KG1 (cell line): ENCODE measurements at regions not wholly inside any gene's neighbourhood (a gene's known extent, or its start where the extent isn't known, plus 50 kb on each side); places are given as distances from the start of the nearest gene placed in this dataset.
"Not testable (repeated sequence)": the region's sequence is repeated elsewhere in the genome, so short reads cannot be mapped to it uniquely, and the experiment has no call there.

ENCODE experiments used
- DNase-seq: peaks from one replicate; lab custom pipeline; 2025; lab: John Stamatoyannopoulos, UW

DNA sequence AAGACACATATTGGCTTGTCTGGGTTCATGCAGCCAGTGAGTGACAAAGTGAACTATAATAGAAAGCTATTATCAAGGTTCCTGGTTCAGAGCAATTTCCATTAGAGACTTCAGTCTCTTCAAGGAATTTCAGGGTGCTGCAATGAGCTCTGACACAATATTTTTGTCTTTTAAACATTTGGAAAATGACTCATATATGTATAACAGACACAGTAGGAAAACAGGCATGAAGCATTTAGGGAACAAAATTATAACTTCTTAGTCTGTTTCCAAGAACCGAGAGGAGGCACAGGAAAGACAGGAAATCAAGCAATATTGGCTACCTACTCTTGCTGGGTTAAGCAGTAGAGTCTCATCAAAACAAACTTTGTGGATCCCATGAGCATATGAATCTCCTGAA, 170.4 kb downstream of the PTPRC start:
- no peak for DNase-seq

DNA sequence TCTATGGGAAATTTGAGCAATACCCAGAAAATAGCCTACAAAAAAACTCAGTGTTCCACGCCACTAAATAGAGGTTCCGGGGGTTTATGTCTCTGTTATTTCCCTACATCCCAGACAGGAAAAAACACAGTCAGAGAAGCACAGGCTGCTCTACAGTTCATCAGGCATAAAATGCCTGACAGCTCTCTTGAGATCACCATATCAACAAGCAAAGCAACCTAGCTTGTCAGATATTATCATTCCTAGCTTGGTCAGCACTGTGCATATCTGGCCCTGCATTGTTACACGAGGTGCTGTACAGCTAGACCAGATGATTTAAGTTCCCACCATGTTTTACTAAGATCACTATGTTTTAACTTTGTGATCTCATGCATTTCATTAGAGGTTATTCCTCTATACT, 172.6 kb downstream of the PTPRC start:
- DNase-seq, result no peak

DNA sequence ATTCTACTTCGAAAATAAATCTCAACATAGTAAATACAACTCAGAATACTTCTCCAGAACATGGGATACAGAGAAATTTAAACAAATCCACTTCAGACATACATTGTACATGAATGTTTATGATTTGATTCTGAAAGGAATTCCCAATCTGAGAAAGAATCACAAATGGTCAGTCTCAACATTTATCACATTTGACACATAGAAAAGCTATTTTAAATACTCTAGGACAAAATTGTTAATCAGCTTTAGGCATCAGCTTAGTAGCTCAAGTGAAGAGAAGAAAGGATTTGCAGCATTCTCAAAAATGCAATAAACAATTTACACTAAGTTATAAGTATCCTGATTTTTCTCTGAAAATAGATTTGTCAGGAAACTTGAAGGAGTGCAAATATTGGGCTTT, 184.8 kb downstream of the PTPRC start:
- no peak for DNase-seq

DNA sequence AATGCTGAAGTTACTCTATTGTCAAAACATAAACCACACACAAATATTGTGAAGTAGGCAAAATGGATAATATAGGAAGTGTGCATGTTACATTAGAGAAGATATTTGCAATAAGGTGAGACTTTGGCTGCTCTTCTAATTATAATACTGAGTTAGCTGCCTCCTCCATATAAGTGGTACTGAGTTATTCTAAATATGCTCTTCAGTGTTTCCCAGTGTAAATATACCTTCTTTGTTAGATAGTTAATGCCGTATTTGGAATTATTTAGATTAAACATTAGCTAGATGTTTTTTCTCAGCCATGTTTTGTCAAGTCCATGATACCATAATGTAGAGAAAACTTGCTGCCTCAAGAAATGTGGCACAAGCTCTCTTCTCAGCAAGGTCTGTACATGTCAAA, 186.4 kb downstream of the PTPRC start:
- no peak for DNase-seq

DNA sequence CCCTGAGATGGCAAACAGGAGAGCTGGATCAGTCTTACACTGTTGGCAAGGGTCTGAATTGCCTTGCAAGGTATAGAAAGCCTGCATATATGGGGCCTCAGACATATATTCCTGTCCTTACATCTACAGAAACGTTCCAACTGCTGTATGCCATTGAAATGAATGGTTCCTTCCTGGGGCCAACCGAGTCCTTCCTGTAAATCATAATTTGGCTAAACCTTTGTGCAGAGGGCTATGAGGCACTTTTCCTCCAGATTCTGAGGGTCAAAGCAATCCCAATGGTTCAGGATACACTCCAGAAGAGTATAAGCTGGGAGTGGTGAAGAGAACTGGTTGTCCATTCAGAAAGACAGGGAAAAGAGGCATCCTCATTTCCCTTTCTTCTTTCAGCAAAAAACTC, 190.5 kb downstream of the PTPRC start:
- DNase-seq, result no peak

DNA sequence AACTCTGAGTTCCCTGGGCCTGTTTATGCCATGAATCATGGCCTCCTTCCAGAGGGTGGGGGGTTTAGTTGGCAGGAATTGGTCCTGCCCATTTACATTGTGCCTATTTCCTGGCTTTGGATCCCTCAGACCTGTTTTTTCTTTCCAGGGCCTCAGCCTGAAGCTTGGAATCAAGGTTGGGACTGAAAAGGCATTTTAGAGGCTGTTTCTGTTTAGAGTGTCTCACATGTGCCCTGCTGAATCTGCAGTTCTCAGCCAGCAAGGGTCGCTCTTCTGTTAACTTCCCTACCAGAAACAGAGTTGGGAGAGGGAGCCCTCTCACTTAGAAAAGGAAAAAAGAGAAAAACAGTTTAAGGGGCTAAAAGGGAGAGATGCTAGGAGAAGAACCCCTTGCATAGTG, 191.1 kb downstream of the PTPRC start:
- no peak for DNase-seq

DNA sequence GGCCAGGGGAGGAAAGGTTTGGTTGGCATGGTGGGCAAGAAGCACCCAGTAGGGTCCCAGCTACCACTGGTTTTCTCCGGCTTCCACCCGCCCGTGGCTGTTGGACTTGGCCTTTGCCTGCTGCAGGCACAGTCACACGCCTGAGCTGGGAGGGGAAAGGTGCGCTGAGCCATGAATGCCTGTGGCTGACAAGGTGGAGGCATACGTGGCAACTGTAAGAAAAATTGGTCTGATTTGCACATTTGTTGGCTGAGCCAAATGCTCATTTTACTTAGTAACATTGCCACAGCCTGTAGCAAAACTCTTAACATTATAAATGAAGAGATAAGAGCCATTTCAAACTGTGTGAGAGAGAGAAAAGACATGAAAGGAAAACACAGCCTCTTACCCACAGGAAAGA, 191.6 kb downstream of the PTPRC start:
- DNase-seq, result no peak

DNA sequence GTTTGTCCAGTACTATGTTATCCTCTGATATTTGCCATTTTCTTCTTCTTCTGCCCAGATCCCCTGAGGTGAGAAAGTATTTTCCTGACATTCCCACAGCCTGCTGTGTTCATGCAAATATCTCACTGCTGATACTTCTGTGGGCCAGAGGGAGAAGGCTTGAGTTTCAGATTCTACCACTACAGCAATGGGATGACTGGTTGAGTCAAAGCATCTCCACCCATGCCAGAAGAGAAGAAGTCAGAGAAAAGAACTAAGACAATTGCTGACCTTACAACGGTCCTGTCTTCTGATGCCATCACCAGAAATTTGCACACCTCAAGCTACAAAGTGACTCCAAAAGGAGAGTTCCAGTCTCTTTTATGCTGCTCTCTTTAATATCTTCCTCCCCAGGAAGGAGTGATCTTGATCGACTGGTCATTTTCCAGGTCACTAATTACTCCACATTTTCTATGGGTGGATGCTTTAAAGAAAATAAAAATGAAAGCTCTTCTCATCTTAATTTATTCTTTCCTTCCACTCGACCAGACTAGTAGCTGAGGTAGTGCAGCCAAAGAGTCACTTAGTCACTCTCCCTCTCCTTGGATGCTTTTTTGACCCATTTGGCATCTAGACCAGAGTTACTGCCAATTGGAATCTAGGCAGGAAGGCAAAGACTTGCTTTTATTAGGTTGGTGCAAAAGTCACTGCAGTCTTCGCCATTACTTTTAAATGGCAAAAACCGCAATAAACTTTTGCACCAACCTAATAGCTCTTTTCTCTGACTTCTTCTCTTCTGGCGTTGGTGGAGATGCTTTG, 195.1 kb downstream of the PTPRC start:
- DNase-seq, result no peak

DNA sequence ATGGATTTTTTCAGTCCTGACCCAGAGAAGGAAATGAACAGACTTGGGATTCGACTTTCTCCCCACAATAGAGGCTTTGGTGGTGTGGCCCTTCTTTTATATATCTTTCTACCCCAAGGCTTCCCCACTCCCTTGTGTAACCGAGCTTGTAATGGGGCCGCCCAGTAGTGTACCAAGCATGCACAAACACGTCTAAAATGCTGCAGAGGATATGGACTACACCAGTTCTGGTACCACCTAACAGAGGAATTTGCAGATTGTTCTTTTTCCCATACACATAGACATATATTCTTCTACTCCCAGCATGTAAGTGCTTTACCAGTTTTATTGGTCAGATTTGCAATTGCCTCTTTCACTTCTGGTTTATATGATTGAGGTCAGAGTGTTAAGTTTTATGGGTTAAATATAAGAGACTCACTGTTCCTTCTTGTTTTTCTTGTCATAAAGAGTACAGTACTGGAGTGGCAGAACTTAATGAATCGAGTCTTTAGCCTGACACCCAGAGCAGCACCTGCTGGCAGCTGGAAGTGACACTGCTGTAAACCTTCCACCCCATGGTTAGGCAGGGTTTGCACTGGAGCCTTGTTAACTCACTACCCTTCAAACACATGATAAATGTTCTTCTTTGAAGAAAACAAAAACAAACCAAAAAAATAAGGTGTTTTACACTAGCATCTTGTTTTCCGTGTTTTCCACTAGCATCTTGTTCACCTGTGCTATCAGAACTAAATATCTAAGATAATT, 198.6 kb downstream of the PTPRC start:
- no peak for DNase-seq

DNA sequence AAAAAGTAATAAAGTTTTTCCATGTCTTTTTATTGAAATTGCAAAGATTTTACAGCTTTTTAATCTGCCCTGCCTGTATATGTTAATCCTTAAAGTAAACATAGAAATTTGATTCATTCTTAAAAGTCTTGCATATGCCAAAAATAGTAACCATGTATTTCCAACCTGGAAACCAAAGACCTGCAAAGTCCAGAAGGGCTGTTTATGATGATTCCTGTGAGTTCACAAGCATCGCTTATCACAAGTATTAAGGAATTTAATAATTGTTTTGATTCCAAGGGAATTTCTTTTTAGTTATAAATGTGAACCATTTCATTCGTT, 199.1 kb downstream of the PTPRC start:
- no peak for DNase-seq

DNA sequence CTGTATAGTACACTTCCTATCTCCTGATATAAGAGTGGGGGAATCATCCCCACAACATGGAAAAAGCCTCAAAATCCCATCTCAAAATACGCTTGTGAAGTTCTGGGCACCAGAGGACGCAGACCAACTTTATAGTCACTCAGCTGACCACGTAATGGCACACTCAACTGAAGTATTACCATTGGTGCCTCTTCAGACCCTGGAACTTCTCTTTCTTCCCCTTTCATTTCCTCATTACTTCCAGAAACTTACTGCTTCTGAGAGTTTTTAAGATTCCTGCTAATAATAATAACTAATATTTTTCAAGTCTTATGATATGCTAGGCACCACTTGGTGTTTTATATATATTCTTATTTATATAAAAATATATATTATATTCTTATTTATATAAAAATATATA, 202.6 kb downstream of the PTPRC start:
- DNase-seq, result no peak

DNA sequence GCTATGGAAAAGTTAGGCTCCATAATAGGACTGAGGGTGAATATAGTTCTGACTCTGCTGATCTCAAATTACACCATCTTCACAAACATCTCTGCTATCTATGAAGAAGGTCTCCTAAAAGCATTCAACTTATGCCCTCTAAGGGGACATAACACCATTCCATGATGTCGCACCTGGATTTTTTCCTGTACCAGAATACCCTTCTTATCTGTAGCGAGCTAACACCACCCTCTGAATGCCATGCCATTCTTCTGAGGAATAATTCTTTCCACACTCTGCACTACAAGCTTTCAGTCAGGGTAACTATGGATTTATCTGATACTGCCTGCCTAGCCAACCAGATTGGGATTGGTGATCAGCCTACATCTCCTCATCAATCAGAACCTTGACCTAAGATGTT, 203.8 kb downstream of the PTPRC start:
- no peak for DNase-seq

DNA sequence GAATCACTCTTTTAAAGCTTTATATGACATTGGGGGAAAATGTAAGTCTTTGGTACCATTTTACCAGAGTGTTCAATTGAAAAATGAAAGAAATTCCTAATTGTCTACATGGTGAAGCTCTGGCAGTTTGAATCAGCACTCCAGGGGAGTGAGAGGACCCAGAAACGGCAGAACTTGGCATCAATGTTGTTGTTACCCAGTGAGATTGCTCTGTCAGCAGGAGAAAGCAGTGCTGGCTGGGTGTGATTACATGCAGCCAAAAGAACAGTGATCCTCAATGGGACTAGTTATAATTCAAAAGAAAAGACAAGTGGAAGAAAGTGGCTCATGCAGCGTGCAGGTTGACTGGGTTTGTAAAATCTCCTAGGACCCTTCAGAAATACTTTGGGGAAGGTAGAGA, 206.4 kb downstream of the PTPRC start:
- no peak for DNase-seq

DNA sequence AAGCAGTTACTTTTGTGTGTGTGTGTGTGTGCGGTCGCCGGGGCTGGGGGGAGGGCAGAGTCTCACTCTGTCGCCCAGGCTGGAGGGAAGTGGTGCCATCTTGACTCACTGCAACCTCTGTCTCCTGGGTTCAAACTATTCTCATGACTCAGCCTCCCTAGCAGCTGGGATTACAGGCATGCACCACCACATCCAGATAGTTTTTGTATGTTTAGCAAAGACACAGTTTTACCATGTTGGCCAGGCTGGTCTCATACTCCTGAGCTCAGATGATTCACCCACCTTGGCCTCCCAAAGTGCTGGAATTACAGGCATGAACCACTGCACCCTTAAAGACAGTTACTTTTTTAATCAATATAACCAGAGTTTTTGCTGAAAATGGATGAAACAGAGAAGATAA, 207.0 kb downstream of the PTPRC start:
- DNase-seq, result no peak

DNA sequence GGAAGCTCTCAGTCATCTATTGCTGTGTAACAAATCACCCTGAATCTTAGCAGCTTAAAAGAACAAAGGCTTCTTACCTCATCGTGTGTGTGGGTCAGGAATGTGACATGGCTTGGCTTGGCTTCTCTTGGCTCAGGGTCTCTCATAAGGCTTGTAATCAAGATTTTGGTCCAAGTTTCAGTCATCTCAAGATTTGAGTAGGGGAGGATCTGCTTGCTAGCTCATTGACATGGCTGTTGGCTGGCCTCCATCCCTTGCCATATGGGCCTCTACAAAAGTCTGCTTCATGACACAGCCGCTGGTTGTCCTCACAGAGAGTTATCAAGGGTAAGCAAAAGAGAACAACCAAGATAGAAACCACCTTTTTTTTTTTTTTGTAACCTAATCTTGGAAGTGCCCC, 207.7 kb downstream of the PTPRC start:
- no peak for DNase-seq

DNA sequence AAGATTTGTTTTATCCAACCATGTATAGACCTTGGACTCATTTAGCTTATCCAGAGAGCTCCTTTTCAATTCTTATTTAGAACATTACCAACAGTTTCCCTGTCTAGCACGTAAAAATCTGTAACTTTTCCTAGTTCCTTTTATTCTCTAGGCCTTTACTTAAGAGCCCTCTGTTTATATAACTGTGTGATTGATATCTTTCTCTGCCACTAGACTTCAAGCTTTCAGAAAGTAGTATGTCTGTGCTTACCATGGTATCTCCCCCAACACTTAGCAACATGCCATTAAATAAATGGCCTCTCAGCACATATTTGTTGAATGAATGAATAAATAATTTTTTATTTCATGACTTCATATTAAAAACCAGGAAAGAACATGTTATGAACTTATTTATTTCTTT, 209.4 kb downstream of the PTPRC start:
- no peak for DNase-seq

DNA sequence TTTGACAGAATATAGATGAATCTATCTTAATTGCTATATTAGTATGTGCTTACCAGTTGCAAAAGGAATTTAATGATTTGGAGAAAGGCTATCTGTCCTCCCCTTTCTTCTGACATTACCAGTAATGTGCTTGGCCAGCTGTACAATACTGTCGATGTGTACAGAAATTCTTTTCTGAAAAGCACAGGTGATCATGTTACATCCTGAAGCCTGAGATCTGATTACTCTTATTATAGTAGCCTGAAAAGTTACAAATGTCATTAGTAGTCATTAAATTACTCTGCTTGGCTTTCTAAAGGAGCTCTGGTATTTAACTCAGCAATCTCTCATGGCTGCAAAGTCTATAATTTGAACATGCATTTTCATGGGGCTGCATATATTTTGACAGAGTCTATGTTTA, 209.8 kb downstream of the PTPRC start:
- no peak for DNase-seq

DNA sequence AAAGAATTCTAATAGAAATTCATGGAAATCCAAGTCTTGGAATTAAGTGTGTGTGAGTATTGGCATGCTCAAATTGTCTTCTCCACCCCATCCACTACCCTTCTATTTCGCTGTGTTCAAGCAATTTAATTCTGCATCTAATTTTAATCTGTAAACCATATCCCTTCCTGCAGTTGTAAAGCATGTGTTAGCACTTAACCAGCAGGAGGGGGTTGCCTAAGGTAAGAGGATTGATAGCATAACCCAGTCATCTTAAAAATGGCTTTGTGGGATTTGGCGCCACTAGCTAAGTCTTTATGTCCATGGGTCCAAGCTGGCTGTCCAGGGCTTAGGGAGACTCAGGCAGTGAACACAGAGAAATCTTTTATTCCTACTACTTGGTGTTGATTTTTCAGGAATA, 210.3 kb downstream of the PTPRC start:
- DNase-seq, result no peak

DNA sequence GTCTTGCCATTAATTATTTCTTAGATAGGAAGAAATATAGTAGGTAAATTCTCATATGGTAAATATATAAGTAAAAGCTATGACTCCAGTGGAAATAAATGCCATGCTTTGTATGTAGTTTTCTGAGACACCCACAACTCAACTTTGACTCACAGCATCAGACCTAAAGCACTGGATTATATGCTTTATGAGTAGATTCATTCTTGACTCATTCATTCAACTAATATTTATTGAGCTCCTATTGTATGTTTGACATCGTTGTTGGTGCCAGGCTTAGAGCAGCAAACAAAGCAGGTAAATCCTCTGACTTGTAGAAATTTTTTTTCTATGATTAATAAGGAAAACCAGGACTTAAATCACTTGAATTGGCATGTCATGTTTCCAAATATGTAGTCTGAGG, 211.4 kb downstream of the PTPRC start:
- DNase-seq, result no peak

DNA sequence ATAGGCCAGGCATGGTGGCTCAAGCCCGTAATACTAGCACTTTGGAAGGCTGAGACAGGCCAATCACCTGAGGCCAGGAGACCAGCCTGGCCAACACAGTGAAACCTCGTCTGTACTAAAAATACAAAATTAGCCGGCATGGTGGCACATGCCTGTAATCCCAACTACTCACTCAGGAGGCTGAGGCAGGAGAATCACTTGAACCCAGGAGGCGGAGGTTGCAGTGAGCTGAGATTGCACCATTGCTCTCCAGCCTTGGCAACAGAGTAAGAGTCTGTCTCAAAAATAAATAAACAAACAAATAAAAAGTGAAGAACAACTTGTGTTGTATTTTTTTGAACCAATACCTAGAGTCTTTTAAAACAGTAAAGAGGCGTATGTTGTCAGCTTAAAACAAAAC, 212.1 kb downstream of the PTPRC start:
- DNase-seq, result not testable (repeated sequence)

DNA sequence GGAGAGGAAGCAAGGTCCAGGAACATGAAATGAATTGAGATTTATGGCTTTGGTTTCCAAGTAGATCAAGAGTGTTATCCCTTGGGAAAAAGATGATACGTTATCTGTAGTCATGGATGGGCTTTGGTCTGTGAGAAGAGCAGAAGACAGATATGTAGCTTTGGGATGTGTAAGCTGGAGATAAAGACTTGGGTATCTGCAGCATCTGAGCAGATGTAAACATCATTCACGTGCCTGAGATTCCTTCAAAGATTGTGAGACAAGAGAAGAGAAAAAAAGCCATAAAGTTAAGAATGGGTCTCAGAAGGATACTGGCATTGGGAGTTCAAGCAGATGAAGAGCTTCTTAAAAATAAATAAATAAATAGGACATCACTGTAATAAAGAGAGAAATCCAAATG, 217.8 kb downstream of the PTPRC start:
- DNase-seq, result no peak

DNA sequence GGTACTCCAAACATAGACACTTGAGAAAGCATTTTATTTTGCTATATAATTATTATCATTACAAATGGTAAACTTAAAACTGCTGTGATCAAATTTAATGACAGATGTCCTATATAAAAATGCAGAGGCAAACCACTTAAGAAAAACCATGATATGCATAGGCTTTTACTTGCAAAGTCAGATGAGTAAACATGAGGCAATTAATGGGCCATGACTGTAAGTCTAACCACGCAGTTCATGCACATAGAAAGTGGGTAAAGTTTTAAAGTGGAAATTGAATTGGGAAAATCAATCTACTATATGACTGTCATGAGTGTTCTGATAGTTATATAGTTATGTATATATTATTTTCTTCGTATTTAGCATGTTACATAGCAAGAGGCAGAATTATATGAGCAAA, 219.2 kb downstream of the PTPRC start:
- DNase-seq, result no peak

DNA sequence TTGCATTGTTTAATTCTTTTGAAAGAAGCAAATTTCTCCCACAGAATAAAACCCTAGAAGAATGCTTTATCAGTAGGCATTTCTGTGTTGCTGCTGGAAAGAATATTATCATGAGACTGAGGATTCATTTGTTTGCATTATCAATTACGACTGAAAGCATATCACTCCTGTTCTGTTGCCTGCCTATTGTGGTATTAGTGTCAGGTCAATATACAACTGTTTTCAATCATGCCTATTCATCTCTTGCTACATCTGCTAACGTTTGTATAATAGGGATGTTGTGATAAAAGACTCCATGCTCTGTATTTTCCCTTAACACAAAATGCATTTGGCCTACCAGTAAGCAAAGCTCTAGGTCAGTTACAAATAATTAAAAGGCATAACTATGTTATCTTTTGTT, 221.5 kb downstream of the PTPRC start:
- no peak for DNase-seq

DNA sequence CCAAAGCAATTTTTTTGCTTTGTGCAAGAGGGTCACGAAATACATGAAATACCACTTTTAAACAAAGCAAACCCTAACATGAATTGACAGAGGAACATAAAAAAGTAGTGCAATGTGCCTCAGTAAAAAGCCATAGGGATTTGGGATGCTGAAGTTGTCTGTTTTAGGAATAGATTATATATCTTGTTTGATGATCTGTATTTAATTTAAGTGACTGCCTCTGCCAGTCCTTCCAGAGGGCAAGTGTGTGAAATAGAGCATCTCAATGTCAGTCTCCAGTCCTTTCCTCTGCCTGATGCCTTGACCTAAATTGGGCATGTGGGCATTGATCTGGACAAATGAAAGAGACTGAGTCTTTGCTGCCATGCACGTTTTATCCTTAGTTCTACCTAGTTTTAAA, 222.8 kb downstream of the PTPRC start:
- no peak for DNase-seq
